ENCODE measurements at regions not wholly inside any gene's neighbourhood (a gene's known extent, or its start where the extent isn't known, plus 50 kb on each side); places are given as distances from the start of the nearest gene placed in this dataset.

GRCh38 chr3:171967137-171967783, 72.1 kb upstream of the FNDC3B start:
- TF ChIP-seq USF2 (IDR thresholded peaks at IDR 0.05; ENCODE audit: low read length) (no peak), FOSL1 (IDR thresholded peaks at IDR 0.05; ENCODE audit: insufficient read depth, low read depth, low read length) (no peak)
- Histone ChIP-seq H2AK5ac (ENCODE audit: low read depth, low read length) (no peak overlapping the region), H3K23ac (ENCODE audit: insufficient read length) (no peak overlapping the region), H3K4me2 (ENCODE audit: insufficient read depth in 1 of 2, low read depth in 2 of 2, low read length in 2 of 2) (no peak overlapping the region), H4K20me1 (replicated peaks in 1 of 2; ENCODE audit: control insufficient read depth in 1 of 2, insufficient read depth in 2 of 2, low read length in 2 of 2) (no peaks in the 10 kb centered on the region), H3K56ac (replicated peaks; ENCODE audit: insufficient read length, low read depth, low read length) (no peak overlapping the region), H2BK20ac (ENCODE audit: low read length) (no peak overlapping the region), H3K14ac (ENCODE audit: insufficient read length) (no peak overlapping the region), H3K23me2 (ENCODE audit: low read depth, low read length) (no peaks in the 10 kb centered on the region; the same call in 1 of the 2 replicates), H2BK120ac (replicated peaks; ENCODE audit: low read depth, low read length) (no peak overlapping the region), H3K36me3 (ENCODE audit: control insufficient read depth in 2 of 4, insufficient read depth in 4 of 4, low read length in 3 of 4) (no peaks in the 10 kb centered on the region), H3K79me2 (ENCODE audit: control insufficient read depth in 1 of 2, insufficient read depth in 2 of 2, low read length in 2 of 2) (no peaks in the 10 kb centered on the region), H3K27me3 (replicated peaks in 1 of 4; ENCODE audit: control insufficient read depth in 3 of 4, extremely low read depth in 1 of 4, insufficient read depth in 3 of 4, low read length in 3 of 4) (no peaks in the 10 kb centered on the region), H3K9ac (replicated peaks in 1 of 4; ENCODE audit: extremely low read depth in 1 of 4, low read depth in 3 of 4, low read length in 3 of 4) (no peak overlapping the region), H3K9me3 (ENCODE audit: insufficient read depth in 2 of 2, low read depth in 1 of 2, low read length in 1 of 2) (no peaks in the 10 kb centered on the region), H3K4me3 (ENCODE audit: extremely low read depth in 1 of 4, insufficient read depth in 2 of 4, low read depth in 3 of 4, low read length in 4 of 4) (no peak overlapping the region), H3K4me1 (replicated peaks in 1 of 4; ENCODE audit: control insufficient read depth in 3 of 4, insufficient read depth in 4 of 4, low read length in 3 of 4) (no peaks in the 10 kb centered on the region), H2BK12ac (ENCODE audit: low read depth, low read length) (peak overlapping the region; percentile 1; the same call in 1 of the 2 replicates), H3K4ac (replicated peaks; ENCODE audit: insufficient read length, low read depth, low read length) (no peak overlapping the region), H2BK5ac (ENCODE audit: low read depth, low read length) (no peak overlapping the region), H2AFZ (ENCODE audit: low read length) (peak overlapping the region; percentile 67; the same call in 1 of the 2 replicates), H4K5ac (ENCODE audit: insufficient read length, low read depth, low read length) (no peak overlapping the region), H2BK15ac (ENCODE audit: low read length) (no peak overlapping the region), H3K79me1 (ENCODE audit: low read depth, low read length) (no peaks in the 10 kb centered on the region), H3K18ac (ENCODE audit: extremely low read depth, low read length) (no peak overlapping the region), H4K91ac (replicated peaks; ENCODE audit: insufficient read length, low read length) (no peak overlapping the region), H4K8ac (ENCODE audit: extremely low read depth, insufficient read depth, low read length) (no peak overlapping the region), H3K27ac (ENCODE audit: low read depth, low read length) (no peak overlapping the region)
- no peak for FAIRE-seq
- ChIA-PET CTCF (ENCODE audit: partially characterized antibody) (interaction anchor here (0.6 kb wide), 2 partner anchors 127 to 1603 kb away, joined by 3 read pairs; no protein-coding TSS in a partner anchor), POLR2A (ENCODE audit: partially characterized antibody) (no interaction called here)
- 89% methylated on average over 6 of the region's 6 CpGs; no CpG with 5 or more reads in 1 of the 2 experiments for WGBS, 2 experiments (ENCODE audit: extremely low coverage in 1 of 2, insufficient coverage in 1 of 2, insufficient read length in 1 of 2, insufficient replicate concordance in 2 of 2, low coverage in 1 of 2, low lambda C conversion rate in 2 of 2, missing lambda C conversion rate in 1 of 2)
- DNase-seq (ENCODE audit: low read depth in 1 of 2, low spot score in 2 of 2): no peak

Data from H1 (cell line).